Stimulated activated CD8-positive, alpha-beta memory T cell treated with anti-CD3 and anti-CD28 coated beads, Interleukin-4, amount 100 ng/mL, for 4 hours (primary cell): ENCODE measurements at regions not wholly inside any gene's neighbourhood (a gene's known extent, or its start where the extent isn't known, plus 50 kb on each side); places are given as distances from the start of the nearest gene placed in this dataset.

Source experiments
- DNase-seq, 2 donors: peaks; one replicate each; pipeline ENCODE4 v3.0.0-alpha.2; 2020; ENCODE audit warnings: low read depth in 2 of 2, low spot score in 1 of 2

GRCh38 chr11:16685914-16686313 lies 52.5 kb upstream of the C11orf58 start:
- no peak for DNase-seq

DNA sequence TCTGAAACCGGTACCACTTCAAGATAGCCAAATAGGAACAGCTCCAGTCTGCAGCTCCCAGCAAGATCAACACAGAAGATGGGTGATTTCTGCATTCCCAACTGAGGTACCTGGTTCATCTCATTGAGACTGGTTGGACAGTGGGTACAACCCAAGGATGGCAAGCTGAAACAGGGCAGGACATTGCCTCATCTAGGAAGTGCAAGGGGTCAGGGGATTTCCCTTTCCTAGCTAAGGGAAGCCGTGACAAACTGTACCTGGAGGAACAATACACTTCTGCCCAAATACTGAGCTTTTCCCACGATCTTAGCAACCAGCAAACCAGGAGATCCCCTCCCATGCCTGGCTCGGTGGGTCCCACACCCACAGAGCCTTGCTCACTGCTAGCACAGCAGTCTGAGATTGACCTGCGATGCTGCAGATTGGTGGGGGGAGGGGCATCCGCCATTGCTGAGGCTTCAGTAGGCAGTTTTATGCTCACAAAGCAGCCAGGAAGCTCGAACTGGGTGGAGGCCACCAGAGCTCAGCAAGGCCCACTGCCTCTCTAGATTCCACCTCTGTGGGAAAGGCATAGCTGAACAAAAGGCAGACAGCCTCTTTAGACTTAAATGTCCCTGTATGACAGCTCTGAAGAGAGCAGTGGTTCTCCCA lies 59.9 kb upstream of the C11orf58 start:
- no peak for DNase-seq

DNA sequence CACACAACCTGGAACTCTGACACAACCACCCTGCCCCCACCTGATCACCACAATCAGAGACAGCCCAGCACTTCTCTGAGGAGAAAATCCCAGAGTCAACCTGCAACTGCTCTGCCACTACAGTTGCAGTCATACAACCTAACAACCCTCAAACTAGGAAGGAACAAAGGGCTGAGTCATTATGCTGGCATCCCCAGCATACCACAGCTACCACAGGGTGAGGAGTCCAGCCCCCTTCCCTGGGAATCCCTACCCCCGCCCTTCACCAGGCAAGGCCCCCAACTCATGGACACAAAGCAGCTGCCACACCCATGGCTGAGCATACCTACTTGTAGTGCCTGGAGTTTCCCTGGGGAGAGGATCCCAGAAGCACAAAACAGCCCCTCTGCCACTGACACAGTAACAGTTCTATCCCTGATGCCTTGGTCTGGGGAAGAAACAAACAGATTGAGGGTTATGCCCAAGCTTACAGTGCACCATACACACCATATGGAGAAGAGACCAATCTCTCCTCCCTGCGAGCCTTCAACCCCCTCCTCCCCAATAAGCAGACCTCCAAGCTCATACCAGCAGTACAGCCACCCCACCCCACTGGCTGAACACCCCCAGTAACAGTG lies 68.5 kb upstream of the C11orf58 start:
- DNase-seq = no peak

- DNase-seq = no peak
Observed at GRCh38 chr11:16632295-16633200, 105.9 kb upstream of the C11orf58 start.

DNA sequence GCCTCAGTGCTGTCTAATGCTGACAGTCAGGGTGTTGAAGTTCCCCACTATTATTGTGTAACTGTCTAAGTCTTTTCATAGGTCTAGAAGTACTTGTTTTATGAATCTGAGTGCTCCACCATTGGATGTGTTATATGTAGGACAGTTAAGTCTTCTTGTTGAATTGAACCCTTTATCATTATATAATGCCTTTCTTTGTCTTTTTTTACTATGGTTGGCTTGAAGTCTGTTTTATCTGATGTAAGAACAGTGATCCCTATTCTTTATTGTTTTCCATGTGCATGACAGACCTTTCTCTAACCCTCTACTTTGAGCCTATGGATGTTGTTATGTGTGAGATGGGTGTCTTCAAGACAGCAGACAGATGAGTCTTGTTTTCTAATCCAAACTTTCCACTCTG lies 107.8 kb upstream of the C11orf58 start:
- DNase-seq = no peak

GRCh38 chr11:16618431-16618830 lies 120.0 kb upstream of the C11orf58 start:
- no peak for DNase-seq

GRCh38 chr11:16615480-16615879 lies 123.0 kb upstream of the C11orf58 start:
- DNase-seq = no peak

GRCh38 chr11:16613512-16614381 lies 124.7 kb upstream of the C11orf58 start:
- DNase-seq = peak in 1 of 2 donors; percentile 20

- DNase-seq = no peak
Observed at GRCh38 chr11:16613262-16613511, 125.3 kb upstream of the C11orf58 start.

DNA sequence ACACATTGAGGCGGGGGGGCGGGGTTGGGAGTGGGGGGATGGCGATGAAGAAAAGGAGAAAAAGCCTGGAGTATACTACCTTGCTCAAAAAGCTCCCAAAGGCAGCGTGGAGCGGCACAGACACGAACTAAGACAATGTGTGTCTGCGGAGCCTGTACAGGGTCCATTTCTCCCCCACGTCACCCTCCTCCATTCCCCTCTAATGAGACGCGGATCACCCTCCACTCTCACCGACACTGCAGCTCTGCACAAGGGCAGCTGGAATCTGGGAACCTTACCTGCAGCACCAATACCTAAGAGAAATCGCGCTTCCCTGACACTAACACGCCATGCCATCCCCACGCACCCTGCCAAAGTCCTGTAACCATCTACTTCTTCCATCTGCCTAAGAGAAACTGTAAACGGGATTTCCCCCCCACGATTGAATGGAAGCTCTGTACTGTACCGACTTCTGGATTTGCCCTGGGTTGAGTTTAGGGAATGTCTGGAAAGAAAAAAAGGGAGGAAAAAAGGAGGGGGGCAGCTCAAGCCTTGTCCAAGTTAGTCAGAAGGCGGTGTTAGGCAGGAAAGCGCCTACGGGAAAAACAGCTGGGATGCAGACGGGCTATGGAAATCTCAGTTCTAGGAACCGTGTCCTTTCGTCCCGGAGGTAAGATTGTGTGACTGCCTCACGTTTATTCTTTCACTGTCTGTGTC lies 125.7 kb upstream of the C11orf58 start:
- no peak for DNase-seq

GRCh38 chr11:16611926-16612565 lies 126.4 kb upstream of the C11orf58 start:
- DNase-seq = no peak

DNA sequence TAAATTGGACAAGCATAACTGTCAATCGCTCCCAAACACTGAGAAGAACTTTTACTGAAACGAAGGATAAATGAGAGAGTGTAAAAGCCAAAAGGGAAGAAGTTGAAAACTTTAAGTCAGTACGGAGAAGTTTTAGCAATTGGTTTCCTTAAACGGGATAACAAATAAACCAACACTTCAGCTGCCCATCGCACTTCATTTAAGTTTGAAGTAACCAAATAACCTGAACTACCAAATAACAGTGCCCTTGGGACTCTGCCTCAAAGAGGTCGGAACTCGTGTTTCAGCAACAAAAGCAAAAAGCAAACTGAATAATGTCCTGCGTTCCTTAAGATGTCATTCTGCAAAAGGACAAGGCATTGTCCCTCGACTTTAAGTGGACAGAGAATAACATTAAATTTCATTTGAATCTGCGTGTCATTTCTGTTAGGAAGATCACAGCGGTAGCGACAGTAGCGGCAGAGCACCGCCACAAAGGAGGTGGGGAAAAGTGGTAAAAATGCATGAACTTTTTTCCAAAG lies 127.0 kb upstream of the C11orf58 start:
- no peak for DNase-seq

GRCh38 chr11:16610738-16611388 lies 127.6 kb upstream of the C11orf58 start:
- DNase-seq = no peak

DNA sequence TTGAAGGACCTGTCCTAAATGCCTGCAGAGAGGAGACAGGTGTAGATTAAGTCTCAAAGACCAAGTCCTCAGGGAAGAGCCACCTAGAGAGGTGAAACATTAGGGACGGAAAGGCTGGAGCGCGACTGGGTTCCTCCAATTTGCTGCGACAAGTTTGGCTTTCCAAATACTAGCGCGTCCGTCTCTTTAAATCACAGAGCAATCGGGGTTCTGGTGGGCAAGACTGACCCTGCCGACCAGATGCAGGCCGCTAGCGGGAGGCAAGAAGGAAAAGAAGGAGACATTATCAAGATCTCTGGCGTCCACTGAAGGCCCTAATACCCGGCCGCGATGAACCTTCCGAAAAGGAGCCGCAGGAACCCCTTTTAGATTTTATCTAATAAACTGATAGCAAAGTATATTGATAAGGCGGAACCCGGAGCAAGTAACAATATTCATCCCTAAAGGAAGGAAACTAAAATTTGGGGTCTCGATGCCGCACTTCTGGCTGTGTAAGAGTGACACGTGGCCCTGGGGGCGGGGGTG lies 128.2 kb upstream of the C11orf58 start:
- DNase-seq = no peak

DNA sequence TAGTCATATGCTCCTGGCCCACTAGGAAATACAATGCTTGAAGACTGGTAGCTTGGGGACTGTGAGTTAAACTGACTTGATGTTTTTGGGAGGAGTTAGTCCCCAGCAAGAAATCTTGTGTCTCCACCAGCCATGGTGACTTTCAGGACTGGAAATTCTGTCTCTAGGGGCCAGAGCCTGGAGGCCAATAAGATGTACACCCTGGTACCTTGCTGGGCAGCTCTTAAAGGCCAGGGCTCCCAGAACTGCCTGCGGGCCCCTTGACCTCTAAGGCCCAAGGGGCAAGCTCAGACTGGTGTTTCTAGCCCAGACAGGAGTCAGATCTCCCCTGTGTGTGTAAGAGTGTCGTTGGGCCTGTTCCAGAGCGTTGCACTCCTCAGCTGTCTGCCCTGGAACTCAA lies 128.7 kb upstream of the C11orf58 start:
- DNase-seq = no peak

DNA sequence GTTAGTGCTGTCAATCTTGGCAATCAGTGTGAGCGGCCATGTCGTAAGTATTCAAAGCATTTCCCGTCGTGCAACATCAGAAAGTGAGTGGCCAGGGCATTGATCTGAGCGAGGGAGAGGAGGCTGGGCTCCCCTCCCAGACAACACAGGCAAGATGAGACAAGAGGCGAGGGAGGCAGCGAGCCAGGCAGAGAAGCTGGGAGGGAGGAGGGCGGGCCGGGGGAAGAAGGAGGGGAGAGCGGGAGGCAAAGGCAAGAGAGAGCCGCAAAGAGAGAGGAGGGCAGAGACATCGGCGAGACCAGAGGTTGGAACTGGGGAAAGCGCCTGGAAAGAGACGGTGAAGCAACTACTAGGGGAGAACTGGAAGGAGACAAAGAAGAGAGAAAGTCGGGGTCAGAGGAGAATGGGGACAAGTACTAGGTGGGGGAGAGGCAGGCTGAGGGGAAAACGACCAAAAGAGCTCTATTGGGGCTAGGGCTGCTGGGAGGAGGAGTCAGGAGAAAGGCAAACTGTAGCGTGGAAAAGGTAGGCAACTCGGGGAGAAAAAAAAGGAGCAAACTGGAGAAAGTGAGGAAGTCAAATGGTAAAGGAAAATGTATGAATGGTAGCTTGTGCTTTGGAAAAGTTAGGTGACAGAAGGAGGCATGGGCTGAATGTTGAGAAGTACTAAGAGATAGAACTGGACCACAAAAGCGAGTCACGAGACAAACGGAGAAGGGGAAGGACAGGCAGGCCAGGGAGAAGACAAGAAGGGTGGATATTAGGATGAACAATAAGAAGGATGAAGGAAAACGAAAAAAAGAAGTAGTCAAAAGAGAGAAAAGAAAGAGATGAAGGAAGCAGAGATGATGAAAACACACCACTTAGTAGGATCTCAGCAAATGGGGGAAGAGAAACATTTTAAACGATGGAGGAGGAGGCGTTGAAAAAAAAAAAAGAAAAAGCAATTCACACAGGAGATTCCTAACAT lies 130.5 kb upstream of the C11orf58 start:
- no peak for DNase-seq

GRCh38 chr11:16606784-16607674 lies 131.4 kb upstream of the C11orf58 start:
- no peak for DNase-seq
